ENCODE measurements at regions not wholly inside any gene's neighbourhood (a gene's known extent, or its start where the extent isn't known, plus 50 kb on each side); places are given as distances from the start of the nearest gene placed in this dataset.
"Not testable (repeated sequence)": the region's sequence is repeated elsewhere in the genome, so short reads cannot be mapped to it uniquely, and the experiment has no call there.

- no peak for DNase-seq
These were observed 100.8 kb upstream of the XYLT1 start for GRCh38 chr16:17571499-17572093.

GRCh38 chr16:17568239-17568638, 97.5 kb upstream of the XYLT1 start:
- no peak for DNase-seq

- DNase-seq = no peak
These were observed 96.7 kb upstream of the XYLT1 start for GRCh38 chr16:17567455-17567854.

- DNase-seq = no peak
These were observed 96.1 kb upstream of the XYLT1 start for GRCh38 chr16:17566656-17567450.

GRCh38 chr16:17566075-17566474, 95.3 kb upstream of the XYLT1 start:
- no peak for DNase-seq

GRCh38 chr16:17565605-17566004, 94.8 kb upstream of the XYLT1 start:
- DNase-seq = no peak

GRCh38 chr16:17564856-17565255, 94.1 kb upstream of the XYLT1 start:
- DNase-seq = no peak

GRCh38 chr16:17563323-17564091, 92.7 kb upstream of the XYLT1 start:
- DNase-seq = no peak

GRCh38 chr16:17561056-17561455, 90.3 kb upstream of the XYLT1 start:
- no peak for DNase-seq

GRCh38 chr16:17560548-17560947, 89.8 kb upstream of the XYLT1 start:
- no peak for DNase-seq

- DNase-seq = no peak
These were observed 88.6 kb upstream of the XYLT1 start for GRCh38 chr16:17559394-17559793.

GRCh38 chr16:17557949-17558348, 87.2 kb upstream of the XYLT1 start:
- DNase-seq = no peak

GRCh38 chr16:17557480-17557879, 86.7 kb upstream of the XYLT1 start:
- no peak for DNase-seq

GRCh38 chr16:17556276-17557052, 85.7 kb upstream of the XYLT1 start:
- no peak for DNase-seq

GRCh38 chr16:17555176-17555575, 84.4 kb upstream of the XYLT1 start:
- no peak for DNase-seq

GRCh38 chr16:17552351-17552750, 81.6 kb upstream of the XYLT1 start:
- DNase-seq = no peak

- not testable (repeated sequence) for DNase-seq
These were observed 80.9 kb upstream of the XYLT1 start for GRCh38 chr16:17551682-17552081.

GRCh38 chr16:17548825-17549224, 78.1 kb upstream of the XYLT1 start:
- DNase-seq = no peak

GRCh38 chr16:17544785-17545184, 74.0 kb upstream of the XYLT1 start:
- peak; percentile 18 for DNase-seq

- no peak for DNase-seq
These were observed 73.5 kb upstream of the XYLT1 start for GRCh38 chr16:17544304-17544703.

GRCh38 chr16:17543073-17543472, 72.3 kb upstream of the XYLT1 start:
- no peak for DNase-seq

- no peak for DNase-seq
These were observed 70.6 kb upstream of the XYLT1 start for GRCh38 chr16:17541324-17541723.

- no peak for DNase-seq
These were observed 68.2 kb upstream of the XYLT1 start for GRCh38 chr16:17538927-17539326.

Data from stimulated activated CD4-positive, alpha-beta T cell treated with anti-CD3 and anti-CD28 coated beads, Interleukin-4, amount 100 ng/mL, for 24 hours (primary cell).